ENCODE measurements at regions not wholly inside any gene's neighbourhood (a gene's known extent, or its start where the extent isn't known, plus 50 kb on each side); places are given as distances from the start of the nearest gene placed in this dataset.

GRCh38 chr3:22952860-22953259 is 250.3 kb upstream of the UBE2E2 start:
- Histone ChIP-seq H2AFZ (ENCODE audit: low read length) (no peak overlapping the region), H3K79me1 (ENCODE audit: insufficient read depth, low read depth, low read length, poor library complexity, severe bottlenecking) (no peaks in the 10 kb centered on the region), H3K9ac (ENCODE audit: extremely low read depth, insufficient read length, low read length) (no peak overlapping the region), H2BK120ac (ENCODE audit: low read depth, low read length, poor library complexity, severe bottlenecking) (no peak overlapping the region), H3K23ac (ENCODE audit: insufficient read length, low read depth, low read length) (no peak overlapping the region), H3K27me3 (ENCODE audit: insufficient read depth, low read length) (no peaks in the 10 kb centered on the region), H2BK20ac (ENCODE audit: low read depth, low read length, poor library complexity, severe bottlenecking) (no peak overlapping the region), H3K4me1 (ENCODE audit: insufficient read depth, low read length) (no peaks in the 10 kb centered on the region), H3K9me3 (ENCODE audit: control insufficient read depth, low read depth, low read length) (no peaks in the 10 kb centered on the region), H3K56ac (ENCODE audit: insufficient read length, low read depth, low read length) (no peak overlapping the region), H3K23me2 (ENCODE audit: insufficient read length, low read depth, low read length, poor library complexity, severe bottlenecking) (no peaks in the 10 kb centered on the region), H3K4me2 (ENCODE audit: insufficient read depth, insufficient read length, low read length) (no peak overlapping the region), H3K14ac (ENCODE audit: insufficient read depth, low read length) (no peak overlapping the region), H3K18ac (ENCODE audit: insufficient read length, low read depth, low read length) (no peak overlapping the region), H2AK5ac (ENCODE audit: insufficient read length, low read length) (no peak overlapping the region), H3K79me2 (ENCODE audit: insufficient read depth, low read length) (no peaks in the 10 kb centered on the region), H3K4ac (ENCODE audit: low read depth, low read length) (no peak overlapping the region), H4K8ac (replicated peaks; ENCODE audit: insufficient read length, low read depth, low read length) (no peak overlapping the region), H4K91ac (ENCODE audit: insufficient read length, low read depth, low read length) (no peak overlapping the region), H4K20me1 (ENCODE audit: control insufficient read depth, insufficient read depth, insufficient read length) (no peaks in the 10 kb centered on the region), H2BK15ac (ENCODE audit: low read depth, low read length) (no peak overlapping the region), H3K27ac (ENCODE audit: insufficient read length, low read depth, low read length) (no peak overlapping the region), H2BK5ac (ENCODE audit: insufficient read length, low read length) (no peak overlapping the region), H2BK12ac (ENCODE audit: insufficient read length, low read depth, low read length) (no peak overlapping the region), H3T11ph (ENCODE audit: low read length) (no peak overlapping the region), H4K5ac (ENCODE audit: insufficient read length, low read depth, low read length) (no peak overlapping the region)
- TF ChIP-seq CTCF (conservative IDR thresholded peaks at IDR 0.05) = no peak
- Mint-ChIP-seq H3K4me1 (peaks cover 3 to 7% of the 10 kb centered on the region in 2 experiments; a peak in 2 of 4 replicates), H3K36me3 (ENCODE audit: insufficient read depth in 1 of 3, low read depth in 3 of 3) (peaks cover 3 to 13% (median 7%) of the 10 kb centered on the region in 3 experiments; a peak in 5 of 7 replicates), H3K27me3 (ENCODE audit: low read depth) (no peaks in the 10 kb centered on the region; the same call in 1 of the 2 replicates), H3K4me3 (no peak overlapping the region), H3K9me3 (peaks cover 8 to 16% of the 10 kb centered on the region in 2 experiments; a peak in 4 of 5 replicates), H3K27ac (no peak overlapping the region)
- no CpG with 5 or more reads among the region's 3 CpGs for WGBS (ENCODE audit: extremely low coverage, insufficient read length, low lambda C conversion rate)
- DNase-seq = no peak
